ENCODE measurements at regions not wholly inside any gene's neighbourhood (a gene's known extent, or its start where the extent isn't known, plus 50 kb on each side); places are given as distances from the start of the nearest gene placed in this dataset.

DNA sequence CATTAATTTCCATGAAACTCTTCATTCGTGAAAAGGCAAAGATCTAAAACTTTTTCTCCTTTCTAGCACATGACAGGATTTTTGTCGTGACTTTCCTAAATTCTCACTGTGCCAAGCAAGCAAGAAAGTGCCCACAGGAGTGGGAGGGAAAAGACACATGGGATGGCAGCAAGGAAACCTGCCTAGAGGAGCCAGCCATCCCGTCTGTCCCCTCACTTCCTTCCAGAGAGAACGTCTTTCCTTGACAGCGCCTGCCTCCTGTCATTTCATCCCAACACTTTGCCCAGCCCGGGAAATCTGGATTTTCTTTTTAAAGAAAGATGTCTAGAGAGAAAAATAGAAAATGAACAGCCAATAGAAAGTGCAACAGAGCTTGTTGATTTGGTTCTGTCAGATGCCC, 200.6 kb upstream of the PTBP2 start:
- no peak overlapping the region for H3K9ac ChIP-seq (ENCODE audit: control insufficient read depth, extremely low read depth, insufficient read depth, low read length)
- no peaks in the 10 kb centered on the region for H3K36me3 ChIP-seq (ENCODE audit: control insufficient read depth in 2 of 2, extremely low read depth in 1 of 2, insufficient read depth in 2 of 2, low read length in 2 of 2)
- no peak for TF ChIP-seq EZH2 (IDR thresholded peaks at IDR 0.05; ENCODE audit: low read length)
- TF ChIP-seq, protein P1, sequence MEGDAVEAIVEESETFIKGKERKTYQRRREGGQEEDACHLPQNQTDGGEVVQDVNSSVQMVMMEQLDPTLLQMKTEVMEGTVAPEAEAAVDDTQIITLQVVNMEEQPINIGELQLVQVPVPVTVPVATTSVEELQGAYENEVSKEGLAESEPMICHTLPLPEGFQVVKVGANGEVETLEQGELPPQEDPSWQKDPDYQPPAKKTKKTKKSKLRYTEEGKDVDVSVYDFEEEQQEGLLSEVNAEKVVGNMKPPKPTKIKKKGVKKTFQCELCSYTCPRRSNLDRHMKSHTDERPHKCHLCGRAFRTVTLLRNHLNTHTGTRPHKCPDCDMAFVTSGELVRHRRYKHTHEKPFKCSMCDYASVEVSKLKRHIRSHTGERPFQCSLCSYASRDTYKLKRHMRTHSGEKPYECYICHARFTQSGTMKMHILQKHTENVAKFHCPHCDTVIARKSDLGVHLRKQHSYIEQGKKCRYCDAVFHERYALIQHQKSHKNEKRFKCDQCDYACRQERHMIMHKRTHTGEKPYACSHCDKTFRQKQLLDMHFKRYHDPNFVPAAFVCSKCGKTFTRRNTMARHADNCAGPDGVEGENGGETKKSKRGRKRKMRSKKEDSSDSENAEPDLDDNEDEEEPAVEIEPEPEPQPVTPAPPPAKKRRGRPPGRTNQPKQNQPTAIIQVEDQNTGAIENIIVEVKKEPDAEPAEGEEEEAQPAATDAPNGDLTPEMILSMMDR (optimal IDR thresholded peaks at IDR 0.05 in 1 of 3, IDR thresholded peaks at IDR 0.05 in 1 of 3, conservative IDR thresholded peaks at IDR 0.05 in 1 of 3; ENCODE audit: extremely low read depth in 1 of 3, insufficient read depth in 2 of 3, low read length in 3 of 3), result no peak
- no peak overlapping the region for H3K4me3 ChIP-seq (ENCODE audit: control insufficient read depth in 2 of 3, extremely low read depth in 1 of 3, insufficient read depth in 2 of 3, low read depth in 1 of 3, low read length in 3 of 3)
- DNase-seq (ENCODE audit: low read depth, low spot score) (no peak), FAIRE-seq (no peak)
- H3K27ac ChIP-seq (ENCODE audit: control insufficient read depth, insufficient read depth, low read length), result no peak overlapping the region
- H3K27me3 ChIP-seq (ENCODE audit: control insufficient read depth, extremely low read depth, insufficient read depth, low read length), result no peaks in the 10 kb centered on the region
- H3K4me1 ChIP-seq (ENCODE audit: control insufficient read depth, extremely low read depth, insufficient read depth, low read length), result no peaks in the 10 kb centered on the region
- H3K4me2 ChIP-seq (ENCODE audit: control insufficient read depth, extremely low read depth, insufficient read depth, low read depth, low read length), result no peak overlapping the region
- no peak overlapping the region for H2AFZ ChIP-seq (ENCODE audit: control insufficient read depth, low read length)
- no peaks in the 10 kb centered on the region for H3K79me2 ChIP-seq (ENCODE audit: control insufficient read depth, insufficient read depth, low read length)
- no peaks in the 10 kb centered on the region for H3K9me3 ChIP-seq (ENCODE audit: control insufficient read depth, low read depth, low read length)
- no peaks in the 10 kb centered on the region for H4K20me1 ChIP-seq (ENCODE audit: control insufficient read depth, extremely low read depth, insufficient read depth, low read length)
- no peaks in the 10 kb centered on the region for H3K9me1 ChIP-seq (ENCODE audit: control insufficient read depth, extremely low read depth, insufficient read depth, low read length)
- dilution Hi-C loops (cut with MboI; ENCODE audit: extremely low pct_ligation_motif_present, low sequenced_read_pairs), result no loop called here

DNA sequence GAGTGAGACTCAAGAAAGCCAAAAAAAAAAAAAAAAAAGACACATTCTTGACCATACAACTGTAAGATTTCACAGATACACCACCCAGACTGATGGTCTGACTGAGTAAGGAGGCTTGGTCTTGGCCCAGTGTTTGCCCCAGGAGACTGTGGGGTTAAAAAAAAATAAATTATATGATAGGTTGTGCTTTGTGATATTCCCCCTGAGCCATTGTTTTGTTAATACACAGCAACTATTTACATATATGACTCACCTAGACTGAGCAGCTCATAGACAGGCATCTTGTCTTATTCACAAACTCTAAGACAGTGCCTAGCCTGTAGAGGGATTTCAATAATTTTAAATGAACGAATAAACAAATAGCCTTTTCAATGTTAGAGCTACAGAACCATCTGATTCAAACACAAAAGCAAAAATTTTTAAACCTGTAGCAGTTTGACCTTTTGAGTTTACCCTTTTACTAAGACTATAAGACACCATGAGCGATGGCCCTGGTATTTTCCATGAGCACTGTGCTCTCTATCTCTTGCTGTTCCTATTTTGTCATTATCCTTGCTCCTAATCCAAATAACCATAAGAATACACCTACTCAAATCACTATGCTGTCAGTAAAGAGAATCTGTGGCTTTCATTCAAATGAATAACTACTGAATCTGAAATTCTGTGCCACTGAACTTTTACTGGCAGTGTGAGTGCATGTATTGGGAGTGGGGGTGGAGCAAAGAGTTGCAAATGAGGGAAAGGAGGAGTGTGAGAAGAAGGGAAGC, 199.4 kb upstream of the PTBP2 start:
- Histone ChIP-seq H3K9ac (ENCODE audit: control insufficient read depth, extremely low read depth, insufficient read depth, low read length) (no peak overlapping the region), H3K9me3 (ENCODE audit: control insufficient read depth, low read depth, low read length) (no peaks in the 10 kb centered on the region), H3K36me3 (ENCODE audit: control insufficient read depth in 2 of 2, extremely low read depth in 1 of 2, insufficient read depth in 2 of 2, low read length in 2 of 2) (no peaks in the 10 kb centered on the region), H2AFZ (ENCODE audit: control insufficient read depth, low read length) (no peak overlapping the region), H4K20me1 (ENCODE audit: control insufficient read depth, extremely low read depth, insufficient read depth, low read length) (no peaks in the 10 kb centered on the region), H3K4me1 (ENCODE audit: control insufficient read depth, extremely low read depth, insufficient read depth, low read length) (no peaks in the 10 kb centered on the region), H3K79me2 (ENCODE audit: control insufficient read depth, insufficient read depth, low read length) (no peaks in the 10 kb centered on the region), H3K4me2 (ENCODE audit: control insufficient read depth, extremely low read depth, insufficient read depth, low read depth, low read length) (no peak overlapping the region), H3K27ac (ENCODE audit: control insufficient read depth, insufficient read depth, low read length) (no peak overlapping the region), H3K9me1 (ENCODE audit: control insufficient read depth, extremely low read depth, insufficient read depth, low read length) (no peaks in the 10 kb centered on the region), H3K27me3 (ENCODE audit: control insufficient read depth, extremely low read depth, insufficient read depth, low read length) (no peaks in the 10 kb centered on the region), H3K4me3 (ENCODE audit: control insufficient read depth in 2 of 3, extremely low read depth in 1 of 3, insufficient read depth in 2 of 3, low read depth in 1 of 3, low read length in 3 of 3) (no peak overlapping the region)
- dilution Hi-C loops (cut with MboI; ENCODE audit: extremely low pct_ligation_motif_present, low sequenced_read_pairs), result no loop called here
- TF ChIP-seq, protein P1 (optimal IDR thresholded peaks at IDR 0.05 in 1 of 3, IDR thresholded peaks at IDR 0.05 in 1 of 3, conservative IDR thresholded peaks at IDR 0.05 in 1 of 3; ENCODE audit: extremely low read depth in 1 of 3, insufficient read depth in 2 of 3, low read length in 3 of 3), result no peak
- no peak for TF ChIP-seq EZH2 (IDR thresholded peaks at IDR 0.05; ENCODE audit: low read length)
- DNase-seq (ENCODE audit: low read depth, low spot score), result no peak
- FAIRE-seq, result no peak

Data from keratinocyte (primary cell).